Fibroblast of mammary gland (primary cell): ENCODE measurements at regions not wholly inside any gene's neighbourhood (a gene's known extent, or its start where the extent isn't known, plus 50 kb on each side); places are given as distances from the start of the nearest gene placed in this dataset.

ENCODE experiments used
- DNase-seq: peaks from one replicate; pipeline ENCODE4 v3.0.0-alpha.2; 2010; ENCODE audit warnings: low read depth
- H3K4me3 ChIP-seq: 2 replicates; pipeline ENCODE4 v1.5.1; 2011; ENCODE audit warnings: low read depth, mild to moderate bottlenecking, low read length, moderate library complexity; ENCODE audit not compliant: control insufficient read depth
- TF ChIP-seq, protein P1 (sequence below): conservative IDR thresholded peaks from 2 replicates; pipeline ENCODE4 v1.5.1; 2011; ENCODE audit warnings: low read depth, low read length, inconsistent platforms; ENCODE audit not compliant: control insufficient read depth, insufficient read depth

DNA sequence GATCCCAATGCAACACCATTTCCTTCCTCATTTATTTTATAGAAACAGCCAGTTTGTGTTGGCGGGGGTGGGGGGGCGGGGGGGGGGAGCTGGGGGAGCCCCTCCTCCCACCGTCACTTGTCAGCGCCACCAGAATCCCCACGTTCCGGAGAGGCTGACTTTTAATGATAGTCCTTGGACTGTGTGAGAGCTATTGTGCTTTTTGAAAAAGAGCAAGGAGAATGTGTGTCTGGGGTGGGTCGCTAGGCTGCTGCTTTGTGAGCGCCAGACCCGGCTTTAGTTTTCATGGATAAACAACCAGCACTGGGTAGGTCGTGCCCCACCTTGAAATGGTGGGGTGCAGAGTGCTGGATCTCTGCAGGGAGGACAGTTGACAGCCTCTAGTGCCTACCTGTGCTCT, 135.0 kb upstream of the ONECUT1 start:
- TF ChIP-seq, protein P1, sequence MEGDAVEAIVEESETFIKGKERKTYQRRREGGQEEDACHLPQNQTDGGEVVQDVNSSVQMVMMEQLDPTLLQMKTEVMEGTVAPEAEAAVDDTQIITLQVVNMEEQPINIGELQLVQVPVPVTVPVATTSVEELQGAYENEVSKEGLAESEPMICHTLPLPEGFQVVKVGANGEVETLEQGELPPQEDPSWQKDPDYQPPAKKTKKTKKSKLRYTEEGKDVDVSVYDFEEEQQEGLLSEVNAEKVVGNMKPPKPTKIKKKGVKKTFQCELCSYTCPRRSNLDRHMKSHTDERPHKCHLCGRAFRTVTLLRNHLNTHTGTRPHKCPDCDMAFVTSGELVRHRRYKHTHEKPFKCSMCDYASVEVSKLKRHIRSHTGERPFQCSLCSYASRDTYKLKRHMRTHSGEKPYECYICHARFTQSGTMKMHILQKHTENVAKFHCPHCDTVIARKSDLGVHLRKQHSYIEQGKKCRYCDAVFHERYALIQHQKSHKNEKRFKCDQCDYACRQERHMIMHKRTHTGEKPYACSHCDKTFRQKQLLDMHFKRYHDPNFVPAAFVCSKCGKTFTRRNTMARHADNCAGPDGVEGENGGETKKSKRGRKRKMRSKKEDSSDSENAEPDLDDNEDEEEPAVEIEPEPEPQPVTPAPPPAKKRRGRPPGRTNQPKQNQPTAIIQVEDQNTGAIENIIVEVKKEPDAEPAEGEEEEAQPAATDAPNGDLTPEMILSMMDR = no peak
- no peak for DNase-seq
- no peak overlapping the region for H3K4me3 ChIP-seq

DNA sequence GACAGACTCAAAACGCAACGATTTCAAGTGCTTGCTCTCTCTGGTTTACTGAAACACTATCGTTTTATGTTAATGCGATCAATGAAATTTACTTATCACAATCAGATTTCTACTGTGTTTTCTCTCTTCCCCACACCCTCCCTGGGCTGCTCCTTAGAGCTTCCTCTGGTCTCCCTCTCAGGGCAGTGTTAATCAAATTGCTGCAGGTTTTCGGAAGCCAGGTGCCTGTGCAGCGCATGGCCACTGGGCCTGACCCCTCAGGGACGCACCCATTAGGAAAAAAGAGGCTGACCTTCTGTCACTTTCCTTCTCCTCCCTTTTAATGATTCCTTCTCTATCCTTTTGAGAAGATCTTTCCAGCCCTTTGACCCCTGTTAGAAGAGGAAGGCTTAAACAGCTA, 134.5 kb upstream of the ONECUT1 start:
- TF ChIP-seq, protein P1 = no peak
- no peak overlapping the region for H3K4me3 ChIP-seq
- DNase-seq = no peak

DNA sequence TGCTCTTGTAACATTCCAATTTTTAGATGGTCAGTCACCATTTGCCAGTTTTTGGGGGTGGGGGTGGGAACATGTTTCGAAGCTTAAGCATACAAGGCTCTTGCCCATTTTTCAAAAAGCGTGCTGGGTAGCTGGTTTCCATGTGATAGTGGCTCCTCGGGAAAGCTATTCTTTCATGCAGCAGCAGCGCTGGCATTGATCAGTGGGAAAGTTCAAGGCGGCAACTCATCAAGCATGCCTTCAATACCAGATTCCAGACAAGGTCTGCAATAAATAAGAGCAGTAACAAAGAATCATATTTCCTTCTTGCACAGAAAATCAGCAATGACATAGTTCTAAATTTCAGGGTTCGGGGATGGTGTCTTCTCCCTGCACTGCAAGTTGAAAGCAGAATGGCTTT, 133.5 kb upstream of the ONECUT1 start:
- TF ChIP-seq, protein P1 = no peak
- no peak overlapping the region for H3K4me3 ChIP-seq
- DNase-seq = no peak

DNA sequence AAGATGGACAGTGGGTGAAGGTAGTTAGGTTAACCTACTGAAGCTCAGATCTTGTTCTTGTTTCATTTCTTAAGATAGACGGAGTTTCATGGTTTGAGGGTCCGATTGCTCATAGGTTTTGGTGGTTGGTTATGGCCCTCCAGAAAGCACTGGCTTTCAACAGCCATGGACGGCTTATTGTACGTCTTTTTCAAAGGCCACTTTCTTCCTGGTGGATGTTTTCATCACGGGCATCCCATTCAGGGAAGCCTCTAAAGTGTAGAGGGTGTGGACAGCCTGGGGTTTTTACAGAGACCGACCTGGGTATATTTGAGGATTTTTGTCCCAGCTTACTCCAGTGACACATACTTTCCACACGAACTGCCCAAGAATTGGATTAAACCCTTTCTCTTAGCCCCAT, 132.7 kb upstream of the ONECUT1 start:
- no peak overlapping the region for H3K4me3 ChIP-seq
- no peak for DNase-seq
- TF ChIP-seq, protein P1 = no peak

DNA sequence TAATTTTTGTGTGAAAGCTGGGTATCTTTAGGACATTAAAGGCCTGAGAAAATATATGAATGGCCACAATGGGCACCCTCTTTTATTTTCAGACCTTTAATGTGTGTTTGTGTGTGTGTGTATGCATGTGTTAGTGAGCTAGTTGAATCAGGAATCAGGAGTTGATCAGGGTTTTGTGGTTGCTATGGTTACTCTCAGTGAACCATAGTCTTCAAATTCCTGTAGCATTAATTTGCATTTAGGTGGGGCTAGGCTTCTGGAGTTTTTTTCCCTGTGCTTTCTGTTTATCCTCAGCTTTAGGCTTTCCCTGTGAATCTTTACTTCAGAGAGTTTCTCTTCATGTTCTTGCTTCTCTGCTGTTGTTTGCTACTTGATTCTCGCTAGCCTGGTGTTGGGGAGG, 122.0 kb upstream of the ONECUT1 start:
- H3K4me3 ChIP-seq = no peak overlapping the region
- no peak for DNase-seq
- TF ChIP-seq, protein P1 = no peak

DNA sequence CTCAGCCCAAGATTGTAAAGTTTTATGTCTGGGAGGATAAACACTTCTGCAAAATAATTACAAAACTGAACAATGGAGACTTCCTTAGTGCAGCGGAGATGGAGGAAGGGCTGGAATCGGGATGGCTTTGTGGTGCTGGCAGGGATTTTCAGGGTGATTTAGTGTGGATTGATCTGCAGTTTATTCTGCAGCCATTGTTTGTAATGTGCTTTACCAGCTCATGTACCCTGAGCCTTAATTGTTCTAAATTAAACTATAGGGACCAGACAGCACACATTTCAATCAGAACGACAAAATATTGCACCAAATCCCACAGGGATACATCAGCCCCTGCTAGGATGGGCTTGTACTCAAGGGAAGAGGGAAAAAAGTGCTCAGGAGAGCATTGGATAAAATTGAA, 103.2 kb upstream of the ONECUT1 start:
- H3K4me3 ChIP-seq = no peak overlapping the region
- no peak for DNase-seq
- TF ChIP-seq, protein P1 = no peak

DNA sequence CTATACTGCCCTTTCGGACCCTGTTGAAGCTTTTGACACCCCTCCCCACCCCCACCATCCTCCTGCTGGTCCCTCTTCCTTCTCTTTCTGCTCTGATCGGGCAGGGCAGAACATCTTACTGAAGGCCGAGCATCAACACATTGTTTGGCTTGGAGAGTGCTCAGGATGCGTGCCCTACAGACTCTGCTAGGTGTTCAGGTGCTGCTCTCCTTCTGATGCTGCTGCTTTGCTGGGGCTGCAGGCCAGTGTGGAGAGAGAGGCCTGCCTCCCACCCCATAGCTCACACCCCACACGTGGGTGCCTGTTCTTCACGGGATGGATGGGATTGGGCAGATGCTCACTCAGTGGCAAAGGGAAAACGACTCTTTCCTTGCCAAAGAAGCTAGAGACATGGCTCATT, 89.8 kb upstream of the ONECUT1 start:
- TF ChIP-seq, protein P1 = no peak

More for the DNA sequence above, 89.8 kb upstream of the ONECUT1 start:
- no peak for DNase-seq
- no peak overlapping the region for H3K4me3 ChIP-seq
